IMR-90 (cell line): ENCODE measurements at regions not wholly inside any gene's neighbourhood (a gene's known extent, or its start where the extent isn't known, plus 50 kb on each side); places are given as distances from the start of the nearest gene placed in this dataset.

Experiments
- CEBPB ChIP-seq: IDR thresholded peaks from 2 replicates; pipeline ENCODE4 v1.6.1; 2012; ENCODE audit warnings: low read depth, low read length, improper control_type of control experiment
- CTCF ChIP-seq: conservative IDR thresholded peaks from 2 replicates; pipeline ENCODE4 v1.5.1; 2012; ENCODE audit warnings: mild to moderate bottlenecking, low read depth, low read length, improper control_type of control experiment
- MAFK ChIP-seq: IDR thresholded peaks from 2 replicates; pipeline ENCODE4 v1.6.1; 2012; ENCODE audit warnings: low read depth, low read length, improper control_type of control experiment
- MAZ ChIP-seq: IDR thresholded peaks from 2 replicates; pipeline ENCODE4 v1.6.1; 2012; ENCODE audit warnings: low read depth, mild to moderate bottlenecking, low read length, improper control_type of control experiment, moderate library complexity, borderline replicate concordance
- MXI1 ChIP-seq: IDR thresholded peaks from 2 replicates; pipeline ENCODE4 v1.6.1; 2012; ENCODE audit warnings: low read depth, mild to moderate bottlenecking, low read length, moderate library complexity, borderline replicate concordance
- POLR2A ChIP-seq: IDR thresholded peaks from 2 replicates; pipeline ENCODE4 v1.6.1; 2012; ENCODE audit warnings: mild to moderate bottlenecking, low read depth, low read length
- RAD21 ChIP-seq: IDR thresholded peaks from 2 replicates; pipeline ENCODE4 v1.6.1; 2012; ENCODE audit warnings: low read length, improper control_type of control experiment
- RCOR1 ChIP-seq: IDR thresholded peaks from 2 replicates; pipeline ENCODE4 v1.6.1; 2012; ENCODE audit warnings: mild to moderate bottlenecking, low read length, improper control_type of control experiment; ENCODE audit not compliant: insufficient replicate concordance
- RFX5 ChIP-seq: IDR thresholded peaks from 2 replicates; pipeline ENCODE4 v1.8.0; 2012; ENCODE audit warnings: low read depth, mild to moderate bottlenecking, low read length, moderate library complexity
- SMC3 ChIP-seq: fragments of 150-350 bp; IDR thresholded peaks from 2 replicates; pipeline ENCODE4 v1.6.1; 2016; ENCODE audit warnings: low read depth, mild to moderate bottlenecking, antibody characterized with exemption, low read length, moderate library complexity
- USF2 ChIP-seq: fragments of 150-350 bp; IDR thresholded peaks from 2 replicates; pipeline ENCODE4 v1.6.1; 2017; ENCODE audit warnings: mild to moderate bottlenecking, antibody characterized with exemption, low read length, low read depth

- TF ChIP-seq CTCF (no peak), POLR2A (no peak), RFX5 (no peak), USF2 (no peak), MAFK (no peak), CEBPB (no peak), RCOR1 (no peak), SMC3 (no peak), MXI1 (no peak), RAD21 (no peak), MAZ (no peak)
Measured at GRCh38 chr15:95953032-95953431, 377.5 kb upstream of the NR2F2 start.
